Amniotic epithelial cell (primary cell): ENCODE measurements at regions not wholly inside any gene's neighbourhood (a gene's known extent, or its start where the extent isn't known, plus 50 kb on each side); places are given as distances from the start of the nearest gene placed in this dataset.
A peak's percentile ranks its signal among the peaks of the same experiment; 100 is the strongest.

Experiments used
- DNase-seq: peaks from one replicate; pipeline ENCODE4 v3.0.0-alpha.2; 2010; ENCODE audit warnings: low read depth

- no peak for DNase-seq
Measured at GRCh38 chr6:92822222-92822621, 597.1 kb downstream of the EPHA7 start.

GRCh38 chr6:92820601-92821000 is 598.8 kb downstream of the EPHA7 start:
- DNase-seq: no peak

- DNase-seq: peak; percentile 8
Measured at GRCh38 chr6:92810913-92811312, 608.4 kb downstream of the EPHA7 start.

GRCh38 chr6:92806254-92806653 is 613.1 kb downstream of the EPHA7 start:
- no peak for DNase-seq

GRCh38 chr6:92791403-92791802 is 628.0 kb downstream of the EPHA7 start:
- DNase-seq: no peak

GRCh38 chr6:92790381-92790780 is 629.0 kb downstream of the EPHA7 start:
- DNase-seq: no peak

DNA sequence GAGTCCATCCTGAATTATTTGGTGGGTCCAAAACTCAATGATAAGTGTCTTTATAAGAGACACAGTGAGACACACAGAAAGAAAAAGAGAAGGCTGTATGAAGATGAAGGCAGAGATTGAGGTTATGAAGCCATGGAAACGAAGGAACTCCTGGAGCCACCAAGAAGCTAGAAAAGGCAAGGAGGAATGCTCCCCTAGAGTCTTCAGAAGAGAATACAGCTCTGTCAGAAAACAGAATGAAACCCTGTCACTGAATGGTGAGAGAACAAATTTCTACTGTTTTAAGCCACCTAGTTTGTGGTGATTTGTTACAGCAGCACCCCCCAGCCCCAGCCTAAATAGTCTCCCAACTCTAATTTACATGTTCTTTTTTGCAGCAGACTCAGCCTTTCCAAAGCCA is 635.1 kb downstream of the EPHA7 start:
- DNase-seq: no peak

DNA sequence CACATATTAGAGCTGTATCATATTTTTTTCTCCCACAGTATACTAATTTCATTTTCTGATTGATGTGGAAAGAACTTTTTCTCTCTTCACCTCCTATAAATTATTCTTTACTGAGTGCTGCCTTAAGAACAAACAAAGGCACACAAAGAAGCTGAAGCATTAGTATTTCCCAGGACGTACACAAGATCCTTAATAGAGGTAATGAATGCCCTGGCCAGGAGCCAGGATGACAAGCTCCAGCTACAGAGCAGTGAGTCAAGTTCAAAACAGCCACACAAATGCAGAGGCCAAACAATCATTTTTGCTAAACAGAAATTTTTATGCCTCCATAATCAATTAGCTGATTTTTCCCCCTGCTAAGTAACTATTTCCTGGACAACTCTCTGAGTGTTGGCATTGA is 639.6 kb downstream of the EPHA7 start:
- peak; percentile 85 for DNase-seq

GRCh38 chr6:92777146-92777740 is 642.1 kb downstream of the EPHA7 start:
- DNase-seq: peak; percentile 57

DNA sequence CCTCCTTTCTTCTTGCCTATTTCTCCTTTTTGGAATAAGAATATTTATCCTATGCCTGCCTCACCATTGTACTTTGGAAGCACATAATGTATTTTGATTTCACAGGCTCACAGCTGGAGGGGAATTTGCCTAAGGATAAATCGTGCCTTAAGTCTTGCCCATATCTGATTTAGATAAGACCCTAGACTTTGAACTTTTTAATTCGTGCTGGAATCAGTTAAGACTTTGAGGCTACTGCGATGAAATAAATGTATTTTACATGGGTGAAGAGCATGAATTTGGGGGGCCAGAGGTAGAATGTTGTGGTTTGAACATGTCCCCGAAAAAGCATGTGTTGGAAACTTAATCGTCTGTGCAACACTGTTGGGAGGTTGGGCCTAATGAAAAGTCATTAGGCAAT is 648.8 kb downstream of the EPHA7 start:
- DNase-seq: no peak

- DNase-seq: no peak
Measured at GRCh38 chr6:92767101-92767500, 652.3 kb downstream of the EPHA7 start.

DNA sequence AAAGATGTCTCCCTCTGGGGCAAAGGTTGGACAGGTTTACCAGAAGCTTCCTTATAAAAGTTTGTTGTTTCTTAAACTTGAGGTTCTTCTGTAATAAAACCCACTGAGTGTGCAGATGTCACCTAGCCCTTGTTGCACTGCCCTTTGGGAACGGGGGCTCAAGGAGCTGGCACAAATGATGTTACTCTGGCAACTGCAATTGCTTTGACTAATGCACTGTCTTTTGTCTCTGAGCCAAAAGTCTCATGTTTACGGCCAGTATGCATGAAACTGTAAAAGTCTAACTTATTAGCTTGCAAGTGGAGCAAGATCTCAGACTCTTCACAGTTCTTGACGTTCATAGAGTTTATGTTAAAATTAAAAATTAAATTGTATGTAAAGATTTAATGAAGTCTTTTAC is 655.7 kb downstream of the EPHA7 start:
- DNase-seq: no peak

GRCh38 chr6:92763274-92763584 is 656.1 kb downstream of the EPHA7 start:
- DNase-seq: no peak

DNA sequence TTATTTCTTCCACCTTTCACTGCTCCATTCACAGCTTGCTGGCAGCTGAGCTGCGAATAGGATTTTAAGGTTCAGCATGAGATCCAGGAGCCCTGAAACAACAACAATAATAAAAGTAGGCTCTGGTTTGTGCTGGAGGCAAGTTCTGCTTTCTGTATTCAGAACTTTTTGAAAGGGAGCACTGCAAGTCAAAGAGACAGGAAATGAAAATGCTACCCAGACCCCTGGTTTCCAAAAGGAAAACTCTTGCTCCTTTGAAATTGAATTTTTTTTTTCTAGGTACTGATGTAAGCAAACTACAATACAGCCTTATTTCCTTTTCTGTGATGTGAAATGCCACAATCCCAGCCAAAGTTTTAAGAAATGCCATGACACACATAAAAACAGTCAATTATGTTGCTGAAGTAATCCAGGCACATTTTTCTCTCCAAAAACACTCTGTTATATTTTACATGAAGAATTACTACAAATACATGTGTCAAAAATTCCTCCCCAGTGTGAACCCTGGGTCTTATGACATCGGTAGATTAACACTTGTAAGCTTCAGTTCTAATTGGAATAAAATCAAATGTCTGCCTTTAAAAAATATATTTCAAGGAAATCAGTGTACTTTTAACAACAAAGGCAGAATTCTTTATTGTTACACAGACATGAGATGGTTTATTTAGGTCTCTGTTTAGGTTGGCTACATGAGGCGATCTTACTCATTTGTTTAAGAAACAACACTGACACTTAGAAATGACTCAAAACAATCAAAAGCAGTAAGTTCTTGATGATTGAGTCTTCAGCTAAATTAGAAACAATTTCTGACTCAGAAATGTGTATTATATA is 656.7 kb downstream of the EPHA7 start:
- DNase-seq: no peak

DNA sequence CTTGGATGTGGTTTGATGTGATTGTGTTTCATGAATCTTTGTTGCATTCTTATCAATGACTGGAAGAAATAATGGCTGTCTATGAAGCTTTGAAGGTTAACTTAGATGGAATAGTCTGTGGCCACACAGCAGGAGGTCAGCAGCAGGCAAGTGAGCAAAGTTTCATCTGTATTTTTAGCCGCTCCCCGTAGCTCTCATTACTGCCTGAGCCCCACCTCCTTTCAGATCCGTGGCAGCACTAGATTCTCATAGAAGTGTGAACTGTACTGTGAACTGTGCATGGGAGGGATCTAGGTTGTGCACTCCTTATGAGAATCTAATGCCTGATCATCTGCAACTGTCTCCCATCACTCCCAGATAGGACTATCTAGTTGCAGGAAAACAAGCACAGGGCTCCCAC is 660.2 kb downstream of the EPHA7 start:
- DNase-seq: no peak

GRCh38 chr6:92757925-92758324 is 661.4 kb downstream of the EPHA7 start:
- DNase-seq: no peak

- peak; percentile 77 for DNase-seq
Measured at GRCh38 chr6:92756912-92757311, 662.4 kb downstream of the EPHA7 start.

- DNase-seq: no peak
Measured at GRCh38 chr6:92753956-92754355, 665.4 kb downstream of the EPHA7 start.

GRCh38 chr6:92752114-92752513 is 667.2 kb downstream of the EPHA7 start:
- no peak for DNase-seq

GRCh38 chr6:92748131-92748530 is 671.2 kb downstream of the EPHA7 start:
- DNase-seq: peak; percentile 36

- DNase-seq: no peak
Measured at GRCh38 chr6:92737983-92738382, 681.4 kb downstream of the EPHA7 start.

DNA sequence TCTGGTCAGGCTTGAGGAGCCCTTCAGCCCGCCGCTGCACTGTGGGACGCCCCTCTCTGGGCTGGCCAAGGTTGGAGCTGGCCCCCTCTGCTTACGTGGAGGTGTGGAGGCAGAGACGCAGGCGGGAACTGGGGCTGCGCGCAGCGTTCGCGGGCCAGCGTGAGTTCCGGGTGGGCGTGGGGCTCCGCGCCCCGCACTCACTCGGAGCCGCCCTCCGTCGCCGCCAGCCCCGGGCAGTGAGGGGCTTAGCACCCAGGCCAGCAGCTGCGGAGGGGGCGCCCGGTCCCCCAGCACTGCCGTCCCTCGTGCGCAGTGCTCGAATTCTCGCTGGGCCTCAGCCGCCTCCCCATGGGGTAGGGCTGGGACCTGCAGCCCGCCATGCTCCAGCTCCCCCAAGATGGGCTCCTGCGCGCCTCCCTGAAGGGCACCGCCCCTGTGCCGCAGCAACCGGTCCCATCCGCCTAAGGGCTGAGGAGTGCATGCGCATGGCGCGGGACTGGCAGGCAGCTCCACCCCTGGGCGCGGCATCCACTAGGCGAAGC is 695.9 kb downstream of the EPHA7 start:
- peak; percentile 41 for DNase-seq

DNA sequence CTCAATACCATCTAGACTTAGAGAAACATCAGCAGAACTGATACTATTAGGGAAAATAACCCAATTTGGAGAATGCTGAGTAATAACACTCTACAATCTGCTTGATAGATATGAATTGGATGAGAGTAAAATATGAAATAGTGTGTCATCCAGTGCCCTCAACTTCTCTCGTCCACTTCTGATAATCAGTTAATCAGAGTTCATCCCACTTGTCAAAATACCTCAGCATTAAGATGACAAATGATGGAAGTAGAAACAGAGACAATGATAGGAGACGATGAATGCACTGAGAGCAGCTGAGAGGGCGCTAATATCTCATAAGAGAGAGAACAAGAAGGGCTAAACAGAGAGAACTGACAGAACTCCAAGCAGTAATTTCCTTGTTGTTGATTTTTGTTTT is 699.6 kb downstream of the EPHA7 start:
- no peak for DNase-seq

DNA sequence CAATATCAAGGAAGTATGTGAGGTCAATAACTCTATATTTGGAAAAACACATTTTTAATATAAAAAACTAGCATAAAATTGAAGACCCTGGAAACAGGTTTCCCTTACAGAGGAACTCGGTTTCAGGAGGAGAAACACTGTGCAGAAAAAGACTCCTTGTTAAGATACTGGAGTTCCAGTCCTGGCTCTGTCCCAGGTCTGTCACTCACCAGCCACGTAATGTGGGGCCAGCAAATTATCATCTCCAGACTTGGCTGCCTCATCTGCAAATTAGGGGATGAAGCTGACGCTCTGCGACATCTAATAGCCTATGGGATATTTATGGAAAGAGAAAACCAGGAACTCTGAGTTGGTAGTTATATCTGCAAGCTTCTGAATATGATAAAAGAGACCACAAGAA is 702.7 kb downstream of the EPHA7 start:
- DNase-seq: no peak
